OCI-LY3 (cell line): ENCODE measurements at regions not wholly inside any gene's neighbourhood (a gene's known extent, or its start where the extent isn't known, plus 50 kb on each side); places are given as distances from the start of the nearest gene placed in this dataset.

Source experiments
- H2AFZ ChIP-seq: fragments of 200-600, 300-600 bp; shearing (Covaris generic); 2 replicates; pipeline ENCODE4 v1.6.0; 2014; ENCODE audit warnings: antibody characterized with exemption, low read depth, low read length
- H3K27ac ChIP-seq: fragments of 200-600, 300-600 bp; sonication (generic); 2 replicates; pipeline ENCODE4 v1.5.1; 2014; ENCODE audit warnings: mild to moderate bottlenecking, low read length, moderate library complexity, mixed read lengths
- H3K27me3 ChIP-seq: fragments of 200-600, 300-600 bp; sonication (generic); 2 replicates; pipeline ENCODE4 v1.6.1; 2014; ENCODE audit warnings: low read depth, low read length, mixed read lengths
- H3K36me3 ChIP-seq: fragments of 200-600, 300-600 bp; sonication (generic); replicated peaks from 2 replicates; pipeline ENCODE3; 2014; ENCODE audit warnings: low read depth, low read length, mixed read lengths
- H3K4me1 ChIP-seq: fragments of 300-600, 200-600 bp; sonication (generic); 2 replicates; pipeline ENCODE4 v1.6.1; 2014; ENCODE audit warnings: low read length, mixed read lengths
- H3K4me2 ChIP-seq: fragments of 200-600, 300-600 bp; sonication (generic); 2 replicates; pipeline ENCODE4 v1.6.1; 2014; ENCODE audit warnings: low read length, mixed read lengths
- H3K4me3 ChIP-seq: fragments of 300-600, 200-600 bp; sonication (generic); 2 replicates; pipeline ENCODE4 v1.5.1; 2014; ENCODE audit warnings: antibody characterized with exemption, mild to moderate bottlenecking, low read length, moderate library complexity
- H3K79me2 ChIP-seq: fragments of 300-600, 200-600 bp; shearing (Covaris generic); 2 replicates; pipeline ENCODE4 v1.6.1; 2014; ENCODE audit warnings: mild to moderate bottlenecking, low read length, mixed read lengths
- H3K9ac ChIP-seq: fragments of 300-600, 200-600 bp; shearing (Covaris generic); 2 replicates; pipeline ENCODE4 v1.6.0; 2014; ENCODE audit warnings: mild to moderate bottlenecking, low read length, moderate library complexity
- H3K9me3 ChIP-seq: fragments of 200-600, 300-600 bp; shearing (Covaris generic); 2 replicates; pipeline ENCODE4 v1.6.1; 2014; ENCODE audit warnings: low read length, mixed read lengths; ENCODE audit not compliant: insufficient read depth
- H4K20me1 ChIP-seq: fragments of 200-600, 300-600 bp; sonication (generic); 2 replicates; pipeline ENCODE4 v1.6.1; 2016; ENCODE audit warnings: low read length, mixed read lengths; ENCODE audit not compliant: insufficient read depth
- EZH2phosphoT487 ChIP-seq: fragments of 200-600 bp; shearing (Covaris generic); IDR thresholded peaks from 2 replicates; pipeline ENCODE4 v1.6.1; 2018; ENCODE audit warnings: antibody characterized with exemption, mixed run types, low read depth
- TF ChIP-seq, protein P1 (sequence below): fragments of 200-600, 300-600 bp; sonication (generic); IDR thresholded peaks from 2 replicates; pipeline ENCODE4 v1.5.1; 2014; ENCODE audit warnings: antibody characterized with exemption, low read length, low read depth

DNA sequence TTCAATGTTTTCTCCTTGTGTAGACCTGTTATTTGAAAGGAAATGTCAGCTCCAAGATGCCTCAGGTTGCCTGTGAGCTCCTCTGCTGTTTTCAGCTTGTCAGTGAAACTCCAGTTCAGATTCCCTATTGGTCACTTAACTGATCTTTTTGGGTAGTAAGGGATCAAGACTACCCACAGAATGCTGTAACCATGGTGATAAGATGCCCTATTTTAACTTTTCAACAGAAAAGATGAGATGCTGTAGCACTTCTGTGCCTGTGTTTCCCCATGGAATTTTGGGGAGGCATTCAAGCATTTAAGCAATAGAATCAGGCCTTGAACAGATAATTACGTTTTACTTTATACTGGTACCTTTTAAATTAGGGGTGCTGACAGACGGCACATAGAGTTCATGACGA is 106.6 kb upstream of the H2AZ1 start:
- no peaks in the 10 kb centered on the region for H4K20me1 ChIP-seq
- TF ChIP-seq, protein P1, sequence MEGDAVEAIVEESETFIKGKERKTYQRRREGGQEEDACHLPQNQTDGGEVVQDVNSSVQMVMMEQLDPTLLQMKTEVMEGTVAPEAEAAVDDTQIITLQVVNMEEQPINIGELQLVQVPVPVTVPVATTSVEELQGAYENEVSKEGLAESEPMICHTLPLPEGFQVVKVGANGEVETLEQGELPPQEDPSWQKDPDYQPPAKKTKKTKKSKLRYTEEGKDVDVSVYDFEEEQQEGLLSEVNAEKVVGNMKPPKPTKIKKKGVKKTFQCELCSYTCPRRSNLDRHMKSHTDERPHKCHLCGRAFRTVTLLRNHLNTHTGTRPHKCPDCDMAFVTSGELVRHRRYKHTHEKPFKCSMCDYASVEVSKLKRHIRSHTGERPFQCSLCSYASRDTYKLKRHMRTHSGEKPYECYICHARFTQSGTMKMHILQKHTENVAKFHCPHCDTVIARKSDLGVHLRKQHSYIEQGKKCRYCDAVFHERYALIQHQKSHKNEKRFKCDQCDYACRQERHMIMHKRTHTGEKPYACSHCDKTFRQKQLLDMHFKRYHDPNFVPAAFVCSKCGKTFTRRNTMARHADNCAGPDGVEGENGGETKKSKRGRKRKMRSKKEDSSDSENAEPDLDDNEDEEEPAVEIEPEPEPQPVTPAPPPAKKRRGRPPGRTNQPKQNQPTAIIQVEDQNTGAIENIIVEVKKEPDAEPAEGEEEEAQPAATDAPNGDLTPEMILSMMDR = no peak
- TF ChIP-seq EZH2phosphoT487 = no peak
- H2AFZ ChIP-seq = no peak overlapping the region
- H3K27me3 ChIP-seq = no peaks in the 10 kb centered on the region
- peaks cover 15% of the 10 kb centered on the region for H3K4me1 ChIP-seq
- H3K27ac ChIP-seq = no peak overlapping the region
- H3K9ac ChIP-seq = no peak overlapping the region
- no peaks in the 10 kb centered on the region for H3K36me3 ChIP-seq
- H3K4me3 ChIP-seq = no peak overlapping the region
- H3K4me2 ChIP-seq = no peak overlapping the region
- H3K79me2 ChIP-seq = no peaks in the 10 kb centered on the region
- no peaks in the 10 kb centered on the region for H3K9me3 ChIP-seq

DNA sequence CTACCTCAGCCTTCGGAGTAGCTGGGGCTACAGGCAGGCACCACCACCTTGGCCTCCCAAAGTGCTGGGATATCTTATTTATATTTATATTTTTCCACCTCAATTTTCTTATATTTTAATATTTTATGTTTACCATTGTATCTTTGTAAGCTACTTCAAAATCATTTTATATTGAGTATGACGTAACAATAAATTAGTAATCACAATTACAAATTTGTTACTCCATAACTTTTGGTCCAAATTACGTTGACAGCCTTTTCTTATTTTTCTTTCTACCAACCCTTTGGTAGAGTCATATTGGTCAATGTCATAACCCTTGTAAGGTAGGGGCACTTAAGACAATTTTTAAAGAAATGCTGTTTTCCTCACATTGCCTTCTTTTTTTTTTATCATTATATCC is 104.0 kb upstream of the H2AZ1 start:
- Histone ChIP-seq H3K27ac (no peak overlapping the region), H4K20me1 (no peaks in the 10 kb centered on the region), H3K4me1 (no peaks in the 10 kb centered on the region), H3K36me3 (no peaks in the 10 kb centered on the region), H3K27me3 (no peaks in the 10 kb centered on the region), H3K9me3 (no peaks in the 10 kb centered on the region), H3K9ac (no peak overlapping the region), H3K79me2 (no peaks in the 10 kb centered on the region), H3K4me2 (no peak overlapping the region), H2AFZ (no peak overlapping the region), H3K4me3 (no peak overlapping the region)
- TF ChIP-seq, protein P1 = no peak
- no peak for TF ChIP-seq EZH2phosphoT487

DNA sequence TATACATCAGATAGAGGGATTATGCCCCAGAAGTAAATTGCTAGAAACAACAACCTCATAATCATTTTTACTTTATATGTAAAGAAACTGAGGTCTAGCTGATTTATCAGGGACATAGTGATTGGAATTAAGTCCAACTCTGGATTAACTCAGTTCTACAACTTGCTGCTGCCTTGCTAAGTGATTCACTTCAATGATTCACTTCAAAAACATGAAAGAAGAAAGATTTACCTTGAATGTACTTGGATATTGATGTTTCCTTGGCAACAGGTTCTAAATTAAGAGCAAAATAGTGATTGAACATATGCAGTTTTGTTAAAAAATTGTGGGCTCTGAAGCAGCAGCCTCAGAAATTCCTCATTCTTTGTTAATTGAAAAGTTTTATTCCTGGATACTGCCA is 99.8 kb upstream of the H2AZ1 start:
- TF ChIP-seq EZH2phosphoT487 = no peak
- TF ChIP-seq, protein P1 = no peak
- no peaks in the 10 kb centered on the region for H3K36me3 ChIP-seq
- H2AFZ ChIP-seq = no peak overlapping the region
- no peaks in the 10 kb centered on the region for H3K4me1 ChIP-seq
- no peaks in the 10 kb centered on the region for H3K27me3 ChIP-seq
- H3K4me2 ChIP-seq = no peak overlapping the region
- no peaks in the 10 kb centered on the region for H3K9me3 ChIP-seq
- H4K20me1 ChIP-seq = no peaks in the 10 kb centered on the region
- no peak overlapping the region for H3K27ac ChIP-seq
- H3K79me2 ChIP-seq = no peaks in the 10 kb centered on the region
- no peak overlapping the region for H3K4me3 ChIP-seq
- no peak overlapping the region for H3K9ac ChIP-seq

DNA sequence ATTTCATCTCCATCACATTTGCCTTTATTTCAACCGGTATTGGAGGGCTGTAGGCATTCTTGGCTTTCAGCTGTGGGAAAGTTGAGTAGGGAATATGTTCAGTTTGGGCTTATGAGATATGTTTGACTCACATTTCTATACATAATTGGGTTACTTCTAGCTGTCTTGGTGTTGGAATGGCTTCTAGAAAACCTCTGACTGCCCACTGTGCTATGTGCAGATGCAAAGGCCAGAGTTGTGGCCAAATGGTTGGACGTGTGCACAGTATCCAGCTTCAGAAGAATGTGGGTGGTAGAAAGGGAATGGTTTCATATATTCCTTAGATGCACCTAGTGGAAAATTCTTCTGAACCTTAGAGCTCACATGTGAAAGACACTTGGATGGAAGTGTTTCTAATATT is 92.6 kb upstream of the H2AZ1 start:
- H3K4me1 ChIP-seq = no peaks in the 10 kb centered on the region
- no peak overlapping the region for H2AFZ ChIP-seq
- no peak overlapping the region for H3K9ac ChIP-seq
- H3K9me3 ChIP-seq = no peaks in the 10 kb centered on the region
- H3K4me3 ChIP-seq = no peak overlapping the region
- no peaks in the 10 kb centered on the region for H3K36me3 ChIP-seq
- H3K27me3 ChIP-seq = no peaks in the 10 kb centered on the region
- H3K27ac ChIP-seq = no peak overlapping the region
- TF ChIP-seq EZH2phosphoT487 = no peak
- TF ChIP-seq, protein P1 = no peak
- H4K20me1 ChIP-seq = no peaks in the 10 kb centered on the region
- no peaks in the 10 kb centered on the region for H3K79me2 ChIP-seq
- H3K4me2 ChIP-seq = no peak overlapping the region
